Panc1 (cell line): ENCODE measurements at regions not wholly inside any gene's neighbourhood (a gene's known extent, or its start where the extent isn't known, plus 50 kb on each side); places are given as distances from the start of the nearest gene placed in this dataset.

Experiments used
- ATAC-seq: fragments of 200-7000 bp; cut with Tn5 transposase; 2 replicates; pipeline ENCODE4 v1.9.1; 2020; ENCODE audit warnings: mild to moderate bottlenecking, moderate library complexity
- BruUV-seq: library from RNA; stranded (reverse); fragments of 400-500 nt; replicated peaks from 2 replicates; lab custom pipeline; 2021; lab: Mats Ljungman, UMichigan
- CTCF ChIA-PET: fragments of 300-600 bp; sonication (Branson Sonifier 250); formaldehyde crosslinking; loops from one replicate; lab custom pipeline; 2022; ENCODE audit warnings: antibody characterized with exemption; lab: Charles Lee
- POLR2A ChIA-PET: fragments of 300-600 bp; sonication (Branson Sonifier 250); formaldehyde crosslinking; loops from one replicate; lab custom pipeline; 2022; ENCODE audit warnings: antibody characterized with exemption; lab: Charles Lee
- DNase-seq: peaks from one replicate; pipeline ENCODE4 v3.0.0-alpha.2; 2010; ENCODE audit warnings: low read depth, low spot score
- H3K27ac ChIP-seq: 2 replicates; pipeline ENCODE4 v1.5.1; 2011; ENCODE audit warnings: mild to moderate bottlenecking, low read length, inconsistent platforms
- H3K27me3 ChIP-seq: fragments of 200-500 bp; sonication (Bioruptor generic); 2 replicates; pipeline ENCODE4 v1.6.0; 2014; ENCODE audit warnings: low read length, inconsistent platforms; ENCODE audit not compliant: control insufficient read depth, insufficient read depth
- H3K36me3 ChIP-seq: fragments of 200-500 bp; sonication (Bioruptor generic); 2 replicates; pipeline ENCODE4 v1.5.1; 2014; ENCODE audit warnings: inconsistent platforms, mild to moderate bottlenecking, low read length, moderate library complexity; ENCODE audit not compliant: control insufficient read depth, insufficient read depth
- H3K4me1 ChIP-seq: 2 replicates; pipeline ENCODE4 v1.5.1; 2011; ENCODE audit warnings: inconsistent platforms, mild to moderate bottlenecking, low read length, moderate library complexity; ENCODE audit not compliant: control insufficient read depth, insufficient read depth
- H3K4me3 ChIP-seq, 2 experiments: 2 replicates each; pipeline ENCODE4 v1.5.1; 2011 to 2012; ENCODE audit warnings: low read depth in 2 of 2, low read length in 2 of 2, mild to moderate bottlenecking in 2 of 2, inconsistent platforms in 1 of 2, moderate library complexity in 1 of 2
- H3K9me3 ChIP-seq: fragments of 200-500 bp; sonication (Bioruptor generic); 2 replicates; pipeline ENCODE4 v1.5.1; 2014; ENCODE audit warnings: low read depth, mild to moderate bottlenecking, inconsistent platforms, low read length, moderate library complexity; ENCODE audit not compliant: control insufficient read depth, insufficient read depth
- POLR2AphosphoS5 ChIP-seq: IDR thresholded peaks from 2 replicates; pipeline ENCODE4 v1.6.1; 2012; ENCODE audit warnings: mild to moderate bottlenecking, low read depth, low read length, moderate library complexity
- SIN3A ChIP-seq: IDR thresholded peaks from 2 replicates; pipeline ENCODE4 v1.6.1; 2012; ENCODE audit warnings: low read depth, mild to moderate bottlenecking, low read length, moderate library complexity, borderline replicate concordance; ENCODE audit not compliant: insufficient read depth
- TCF7L2 ChIP-seq: IDR thresholded peaks from 2 replicates; pipeline ENCODE4 v1.6.1; 2011; ENCODE audit warnings: mild to moderate bottlenecking, low read depth, low read length, inconsistent platforms
- in situ Hi-C: cut with HindIII; loops from 2 replicates; pipeline ENCODE4 v1.10.0; 2016; ENCODE audit warnings: low sequenced_read_pairs, low pct_unique_long_range_greater_than_20kb
- intact Hi-C: fragments of 100-400 bp; cut with micrococcal nuclease; formaldehyde crosslinking; loops from one replicate; pipeline ENCODE4 v1.10.0; 2022; ENCODE audit not compliant: unreplicated experiment
- TF ChIP-seq, protein P1 (sequence below), 2 experiments: IDR thresholded peaks; 2 replicates each; pipeline ENCODE4 v1.6.1; 2011 to 2012; ENCODE audit warnings: low read depth in 2 of 2, control low read depth in 1 of 2, low read length in 1 of 2, mild to moderate bottlenecking in 1 of 2, moderate library complexity in 1 of 2; ENCODE audit not compliant: insufficient read depth in 1 of 2
- TF ChIP-seq, protein P2 (sequence below): fragments of 450-650 bp; IDR thresholded peaks from 2 replicates; pipeline ENCODE4 v1.5.1; 2017; ENCODE audit warnings: mild to moderate bottlenecking

DNA sequence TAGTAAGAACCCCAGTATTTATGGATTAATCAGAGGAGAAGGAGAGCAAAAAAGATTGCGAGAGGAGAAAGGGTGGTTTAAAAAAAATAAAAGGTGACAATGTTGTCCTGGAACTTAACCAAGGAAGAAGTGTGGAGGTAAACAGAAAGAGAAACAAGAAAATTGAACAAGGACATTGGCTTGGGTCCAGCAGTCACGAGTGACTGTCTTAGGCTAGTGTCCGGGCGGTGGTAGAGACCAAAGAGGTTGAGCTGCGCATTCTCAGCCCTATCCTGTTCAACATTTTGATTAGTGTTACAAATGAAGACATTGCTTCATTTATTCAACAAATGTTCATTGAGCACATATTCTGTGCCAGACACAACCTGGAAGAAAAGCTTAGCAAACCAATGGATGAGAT is 329.9 kb downstream of the FGFR2 start:
- Histone ChIP-seq H3K9me3 (no peaks in the 10 kb centered on the region), H3K27me3 (no peaks in the 10 kb centered on the region), H3K4me3 (no peak overlapping the region), H3K4me1 (no peaks in the 10 kb centered on the region), H3K36me3 (no peaks in the 10 kb centered on the region), H3K27ac (no peak overlapping the region)
- ChIA-PET POLR2A (no interaction called here), CTCF (no interaction called here)
- intact Hi-C loops (no loop called here), in situ Hi-C loops (no loop called here)
- no peak for ATAC-seq
- TF ChIP-seq, protein P1, sequence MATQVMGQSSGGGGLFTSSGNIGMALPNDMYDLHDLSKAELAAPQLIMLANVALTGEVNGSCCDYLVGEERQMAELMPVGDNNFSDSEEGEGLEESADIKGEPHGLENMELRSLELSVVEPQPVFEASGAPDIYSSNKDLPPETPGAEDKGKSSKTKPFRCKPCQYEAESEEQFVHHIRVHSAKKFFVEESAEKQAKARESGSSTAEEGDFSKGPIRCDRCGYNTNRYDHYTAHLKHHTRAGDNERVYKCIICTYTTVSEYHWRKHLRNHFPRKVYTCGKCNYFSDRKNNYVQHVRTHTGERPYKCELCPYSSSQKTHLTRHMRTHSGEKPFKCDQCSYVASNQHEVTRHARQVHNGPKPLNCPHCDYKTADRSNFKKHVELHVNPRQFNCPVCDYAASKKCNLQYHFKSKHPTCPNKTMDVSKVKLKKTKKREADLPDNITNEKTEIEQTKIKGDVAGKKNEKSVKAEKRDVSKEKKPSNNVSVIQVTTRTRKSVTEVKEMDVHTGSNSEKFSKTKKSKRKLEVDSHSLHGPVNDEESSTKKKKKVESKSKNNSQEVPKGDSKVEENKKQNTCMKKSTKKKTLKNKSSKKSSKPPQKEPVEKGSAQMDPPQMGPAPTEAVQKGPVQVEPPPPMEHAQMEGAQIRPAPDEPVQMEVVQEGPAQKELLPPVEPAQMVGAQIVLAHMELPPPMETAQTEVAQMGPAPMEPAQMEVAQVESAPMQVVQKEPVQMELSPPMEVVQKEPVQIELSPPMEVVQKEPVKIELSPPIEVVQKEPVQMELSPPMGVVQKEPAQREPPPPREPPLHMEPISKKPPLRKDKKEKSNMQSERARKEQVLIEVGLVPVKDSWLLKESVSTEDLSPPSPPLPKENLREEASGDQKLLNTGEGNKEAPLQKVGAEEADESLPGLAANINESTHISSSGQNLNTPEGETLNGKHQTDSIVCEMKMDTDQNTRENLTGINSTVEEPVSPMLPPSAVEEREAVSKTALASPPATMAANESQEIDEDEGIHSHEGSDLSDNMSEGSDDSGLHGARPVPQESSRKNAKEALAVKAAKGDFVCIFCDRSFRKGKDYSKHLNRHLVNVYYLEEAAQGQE (IDR thresholded peaks at IDR 0.05; ENCODE audit: insufficient read depth in 1 of 2, low read depth in 2 of 2, low read length in 1 of 2): no peak
- TF ChIP-seq SIN3A: no peak
- no peak for TF ChIP-seq TCF7L2
- TF ChIP-seq, protein P2, sequence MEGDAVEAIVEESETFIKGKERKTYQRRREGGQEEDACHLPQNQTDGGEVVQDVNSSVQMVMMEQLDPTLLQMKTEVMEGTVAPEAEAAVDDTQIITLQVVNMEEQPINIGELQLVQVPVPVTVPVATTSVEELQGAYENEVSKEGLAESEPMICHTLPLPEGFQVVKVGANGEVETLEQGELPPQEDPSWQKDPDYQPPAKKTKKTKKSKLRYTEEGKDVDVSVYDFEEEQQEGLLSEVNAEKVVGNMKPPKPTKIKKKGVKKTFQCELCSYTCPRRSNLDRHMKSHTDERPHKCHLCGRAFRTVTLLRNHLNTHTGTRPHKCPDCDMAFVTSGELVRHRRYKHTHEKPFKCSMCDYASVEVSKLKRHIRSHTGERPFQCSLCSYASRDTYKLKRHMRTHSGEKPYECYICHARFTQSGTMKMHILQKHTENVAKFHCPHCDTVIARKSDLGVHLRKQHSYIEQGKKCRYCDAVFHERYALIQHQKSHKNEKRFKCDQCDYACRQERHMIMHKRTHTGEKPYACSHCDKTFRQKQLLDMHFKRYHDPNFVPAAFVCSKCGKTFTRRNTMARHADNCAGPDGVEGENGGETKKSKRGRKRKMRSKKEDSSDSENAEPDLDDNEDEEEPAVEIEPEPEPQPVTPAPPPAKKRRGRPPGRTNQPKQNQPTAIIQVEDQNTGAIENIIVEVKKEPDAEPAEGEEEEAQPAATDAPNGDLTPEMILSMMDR: no peak
- no peak for TF ChIP-seq POLR2AphosphoS5
- no peak for DNase-seq
- no TSS peak for BruUV-seq

DNA sequence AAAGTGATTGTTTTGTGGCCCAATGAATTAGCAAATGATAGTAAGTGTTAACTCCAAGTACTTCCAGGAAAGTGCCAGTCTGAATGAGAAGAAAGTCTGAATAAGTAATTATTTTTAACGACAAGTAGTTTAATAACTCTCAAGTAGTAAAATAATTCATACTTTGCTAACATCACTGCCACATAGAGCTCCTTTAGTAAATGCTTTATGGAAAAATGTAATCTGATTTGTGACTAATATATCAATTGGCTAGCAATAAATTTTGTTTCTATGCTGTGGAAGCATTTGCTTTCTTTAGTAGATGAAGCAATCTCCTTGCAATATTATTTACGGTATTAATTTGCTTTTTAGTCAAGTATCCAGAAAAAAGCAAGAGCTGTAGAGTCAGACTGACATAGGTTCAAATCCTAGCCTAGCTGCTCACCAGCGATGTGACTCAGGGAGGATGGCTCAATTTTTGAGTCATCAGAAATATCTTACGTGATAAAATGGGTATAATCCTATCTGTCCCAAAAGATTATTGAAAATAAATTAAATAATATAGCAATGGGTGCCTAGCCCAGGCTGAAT is 329.3 kb downstream of the FGFR2 start:
- in situ Hi-C loops (no loop called here), intact Hi-C loops (no loop called here)
- POLR2A ChIA-PET: no interaction called here
- Histone ChIP-seq H3K9me3 (no peaks in the 10 kb centered on the region), H3K36me3 (no peaks in the 10 kb centered on the region), H3K27ac (no peak overlapping the region), H3K27me3 (no peaks in the 10 kb centered on the region), H3K4me3 (no peak overlapping the region), H3K4me1 (no peaks in the 10 kb centered on the region)
- ATAC-seq (no peak), DNase-seq (no peak)
- TF ChIP-seq, protein P2: no peak
- TF ChIP-seq POLR2AphosphoS5 (no peak), TCF7L2 (no peak), SIN3A (no peak)
- TF ChIP-seq, protein P1 (IDR thresholded peaks at IDR 0.05; ENCODE audit: insufficient read depth in 1 of 2, low read depth in 2 of 2, low read length in 1 of 2): no peak
- no TSS peak for BruUV-seq
- CTCF ChIA-PET: no interaction called here
